HG02642 (cell line): ENCODE measurements at regions not wholly inside any gene's neighbourhood (a gene's known extent, or its start where the extent isn't known, plus 50 kb on each side); places are given as distances from the start of the nearest gene placed in this dataset.

ENCODE experiments used
- ATAC-seq: cut with Tn5 transposase; IDR thresholded peaks from one replicate; pipeline ENCODE4 v1.9.1; 2021; ENCODE audit warnings: mild to moderate bottlenecking; ENCODE audit not compliant: unreplicated experiment, poor library complexity

DNA sequence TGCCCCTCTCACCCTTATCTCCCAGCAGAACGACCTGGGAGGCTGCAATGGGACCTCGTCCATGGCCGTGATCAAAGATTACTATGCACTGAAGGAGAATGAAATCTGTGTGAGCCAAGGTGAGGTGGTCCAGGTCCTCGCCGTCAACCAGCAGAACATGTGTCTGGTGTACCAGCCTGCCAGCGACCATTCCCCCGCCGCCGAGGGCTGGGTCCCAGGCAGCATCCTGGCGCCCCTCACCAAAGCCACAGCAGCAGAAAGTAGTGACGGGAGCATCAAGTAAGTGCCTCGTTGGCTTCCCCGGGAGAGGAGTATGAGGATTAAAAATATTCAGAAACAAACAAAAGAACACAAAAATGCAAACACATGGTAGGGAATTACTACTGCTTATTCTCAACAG, 55.9 kb upstream of the UMPS start:
- ATAC-seq = no peak

DNA sequence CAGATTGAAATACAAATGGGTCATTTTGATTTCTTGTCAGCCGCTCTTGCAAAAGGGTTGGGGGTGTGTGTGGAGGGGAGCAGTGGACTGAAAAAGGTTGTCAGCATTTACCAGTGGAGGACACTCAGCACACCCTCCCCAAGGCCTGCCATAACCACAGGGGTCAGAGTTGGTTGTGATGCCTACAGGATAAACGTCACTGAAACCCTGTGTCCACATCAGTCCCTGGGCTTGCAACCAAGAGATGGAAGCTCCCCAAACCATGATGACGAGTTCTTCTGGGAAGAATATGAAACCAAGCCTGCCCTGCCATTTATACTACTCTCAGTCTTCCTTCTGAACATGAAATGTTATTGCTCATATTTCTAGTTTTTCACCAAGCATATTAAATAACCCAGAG, 54.0 kb upstream of the UMPS start:
- no peak for ATAC-seq

DNA sequence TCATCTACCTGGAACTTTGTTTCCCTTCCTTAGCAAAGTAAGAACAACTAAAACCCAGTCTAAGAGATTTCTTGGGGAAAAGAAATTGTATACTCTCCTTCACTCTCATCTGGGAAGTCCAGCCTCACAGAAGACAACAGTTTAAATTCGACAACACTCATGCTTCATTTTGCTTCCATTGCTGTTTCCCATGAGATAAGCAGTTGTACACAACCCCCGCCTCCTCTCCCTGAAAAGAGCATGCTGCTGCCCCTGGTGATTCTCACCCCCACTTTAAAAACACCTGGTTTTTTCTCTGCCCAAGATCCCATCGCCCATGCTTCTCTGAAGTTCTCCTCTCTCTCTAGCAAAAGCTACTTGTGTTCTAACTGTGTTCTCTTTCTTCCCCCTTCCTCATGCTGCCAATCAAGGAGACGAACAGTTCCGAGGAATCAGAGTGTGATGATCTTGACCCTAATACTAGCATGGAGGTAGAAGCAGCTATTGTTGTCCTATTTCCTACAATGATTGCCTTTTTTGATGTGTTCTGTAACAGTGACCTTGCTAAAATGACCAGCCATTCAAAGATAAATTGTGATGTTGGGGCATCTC, 51.1 kb upstream of the UMPS start:
- no peak for ATAC-seq
